Osteoblast (primary cell): ENCODE measurements at regions not wholly inside any gene's neighbourhood (a gene's known extent, or its start where the extent isn't known, plus 50 kb on each side); places are given as distances from the start of the nearest gene placed in this dataset.

ENCODE experiments used
- DNase-seq: peaks from one replicate; pipeline ENCODE4 v3.0.0; 2011; ENCODE audit warnings: low spot score, mixed read lengths; ENCODE audit not compliant: insufficient read length; ENCODE audit errors: missing footprints
- H2AFZ ChIP-seq: 2 replicates; pipeline ENCODE4 v1.6.0; 2011; ENCODE audit warnings: mild to moderate bottlenecking, low read length
- H3K27ac ChIP-seq: 2 replicates; pipeline ENCODE4 v1.5.1; 2011; ENCODE audit warnings: mild to moderate bottlenecking, low read depth, low read length, moderate library complexity
- H3K27me3 ChIP-seq: 2 replicates; pipeline ENCODE4 v1.6.0; 2012; ENCODE audit warnings: mild to moderate bottlenecking, control low read depth, inconsistent platforms, low read length, moderate library complexity; ENCODE audit not compliant: insufficient read depth
- H3K36me3 ChIP-seq: 2 replicates; pipeline ENCODE4 v1.5.1; 2011; ENCODE audit warnings: mild to moderate bottlenecking, low read length, control low read depth, moderate library complexity; ENCODE audit not compliant: insufficient read depth
- H3K4me1 ChIP-seq: 2 replicates; pipeline ENCODE4 v1.5.1; 2011; ENCODE audit warnings: mild to moderate bottlenecking, low read length, control low read depth, moderate library complexity; ENCODE audit not compliant: insufficient read depth
- H3K4me2 ChIP-seq: 2 replicates; pipeline ENCODE4 v1.6.0; 2011; ENCODE audit warnings: mild to moderate bottlenecking, low read length; ENCODE audit not compliant: insufficient read depth
- H3K4me3 ChIP-seq: fragments of 200-600 bp; sonication (generic); 3 replicates; pipeline ENCODE4 v1.5.1; 2012; ENCODE audit warnings: mild to moderate bottlenecking, low read length, inconsistent platforms; ENCODE audit not compliant: insufficient read depth
- H3K79me2 ChIP-seq: 2 replicates; pipeline ENCODE4 v1.6.0; 2012; ENCODE audit warnings: mild to moderate bottlenecking, low read length, control low read depth, inconsistent platforms; ENCODE audit not compliant: insufficient read depth
- H3K9me3 ChIP-seq: 2 replicates; pipeline ENCODE4 v1.5.1; 2011; ENCODE audit warnings: low read depth, low read length, control low read depth
- H4K20me1 ChIP-seq: 2 replicates; pipeline ENCODE4 v1.6.0; 2012; ENCODE audit warnings: mild to moderate bottlenecking, low read length, control low read depth; ENCODE audit not compliant: insufficient read depth
- CTCF ChIP-seq: IDR thresholded peaks from 2 replicates; pipeline ENCODE4 v1.5.1; 2011; ENCODE audit warnings: mild to moderate bottlenecking, low read depth, low read length, moderate library complexity; ENCODE audit errors: extremely low read depth

DNA sequence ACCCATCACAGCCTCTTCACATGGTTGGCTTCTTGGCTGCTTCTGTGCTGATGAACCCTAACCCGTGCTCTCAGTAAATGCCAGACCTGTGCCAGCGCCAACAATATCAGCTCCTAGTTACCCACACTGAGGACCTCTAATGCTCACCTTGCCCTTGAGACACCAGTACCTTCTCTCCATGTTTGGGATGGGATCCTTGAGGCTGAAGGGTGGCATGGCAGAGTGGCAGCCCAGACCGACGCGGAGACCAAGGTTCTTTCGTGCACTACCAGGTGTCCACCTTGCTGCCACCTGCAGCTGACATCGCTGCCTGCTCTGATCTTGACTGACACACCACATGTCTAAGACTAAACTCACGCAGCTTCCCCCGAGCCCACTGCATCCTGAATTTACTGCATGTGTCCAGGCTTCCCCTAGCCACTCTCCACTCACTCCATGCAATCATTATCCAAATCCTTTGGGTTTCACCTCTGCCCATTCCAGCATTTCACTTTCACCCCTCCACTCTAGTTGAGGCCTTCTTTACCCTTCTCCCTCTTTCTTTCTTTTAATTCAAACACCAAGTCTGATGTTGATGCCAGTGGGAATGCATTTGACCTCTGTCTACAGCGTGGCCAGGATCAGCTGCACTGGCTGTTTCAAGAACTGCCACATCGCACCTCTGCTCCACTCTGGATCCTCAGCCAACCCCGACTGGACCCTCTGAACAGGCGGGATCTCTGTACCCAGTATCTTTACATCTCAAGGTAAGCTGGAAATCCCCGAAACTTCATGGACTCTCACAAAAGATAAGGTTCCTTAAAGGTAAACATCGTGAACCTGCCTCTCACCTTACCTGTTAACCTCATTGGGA lies 294.9 kb downstream of the GLRX3 start:
- no peak overlapping the region for H3K27ac ChIP-seq
- H3K4me3 ChIP-seq = no peak overlapping the region
- H2AFZ ChIP-seq = no peak overlapping the region
- H3K9me3 ChIP-seq = peaks cover 6% of the 10 kb centered on the region
- no peak overlapping the region for H3K4me2 ChIP-seq
- DNase-seq = no peak
- no peaks in the 10 kb centered on the region for H4K20me1 ChIP-seq
- H3K79me2 ChIP-seq = no peaks in the 10 kb centered on the region
- no peaks in the 10 kb centered on the region for H3K4me1 ChIP-seq
- H3K27me3 ChIP-seq = no peaks in the 10 kb centered on the region
- TF ChIP-seq CTCF = no peak
- no peaks in the 10 kb centered on the region for H3K36me3 ChIP-seq

- H4K20me1 ChIP-seq = no peaks in the 10 kb centered on the region
- no peak overlapping the region for H3K27ac ChIP-seq
- no peaks in the 10 kb centered on the region for H3K79me2 ChIP-seq
- H2AFZ ChIP-seq = no peak overlapping the region
- no peak overlapping the region for H3K4me2 ChIP-seq
- no peak overlapping the region for H3K4me3 ChIP-seq
- no peak for TF ChIP-seq CTCF
- no peak for DNase-seq
- peaks cover 5% of the 10 kb centered on the region for H3K9me3 ChIP-seq
- H3K27me3 ChIP-seq = no peaks in the 10 kb centered on the region
- H3K4me1 ChIP-seq = no peaks in the 10 kb centered on the region
- no peaks in the 10 kb centered on the region for H3K36me3 ChIP-seq
Observed at GRCh38 chr10:130432271-130432670, 296.1 kb downstream of the GLRX3 start.

GRCh38 chr10:130432850-130433249 lies 296.7 kb downstream of the GLRX3 start:
- Histone ChIP-seq H4K20me1 (no peaks in the 10 kb centered on the region), H3K4me2 (no peak overlapping the region), H3K4me3 (no peak overlapping the region), H3K79me2 (no peaks in the 10 kb centered on the region), H3K4me1 (no peaks in the 10 kb centered on the region), H3K27me3 (no peaks in the 10 kb centered on the region), H3K9me3 (peaks cover 5% of the 10 kb centered on the region), H3K27ac (no peak overlapping the region), H2AFZ (no peak overlapping the region), H3K36me3 (no peaks in the 10 kb centered on the region)
- no peak for DNase-seq
- TF ChIP-seq CTCF = no peak

DNA sequence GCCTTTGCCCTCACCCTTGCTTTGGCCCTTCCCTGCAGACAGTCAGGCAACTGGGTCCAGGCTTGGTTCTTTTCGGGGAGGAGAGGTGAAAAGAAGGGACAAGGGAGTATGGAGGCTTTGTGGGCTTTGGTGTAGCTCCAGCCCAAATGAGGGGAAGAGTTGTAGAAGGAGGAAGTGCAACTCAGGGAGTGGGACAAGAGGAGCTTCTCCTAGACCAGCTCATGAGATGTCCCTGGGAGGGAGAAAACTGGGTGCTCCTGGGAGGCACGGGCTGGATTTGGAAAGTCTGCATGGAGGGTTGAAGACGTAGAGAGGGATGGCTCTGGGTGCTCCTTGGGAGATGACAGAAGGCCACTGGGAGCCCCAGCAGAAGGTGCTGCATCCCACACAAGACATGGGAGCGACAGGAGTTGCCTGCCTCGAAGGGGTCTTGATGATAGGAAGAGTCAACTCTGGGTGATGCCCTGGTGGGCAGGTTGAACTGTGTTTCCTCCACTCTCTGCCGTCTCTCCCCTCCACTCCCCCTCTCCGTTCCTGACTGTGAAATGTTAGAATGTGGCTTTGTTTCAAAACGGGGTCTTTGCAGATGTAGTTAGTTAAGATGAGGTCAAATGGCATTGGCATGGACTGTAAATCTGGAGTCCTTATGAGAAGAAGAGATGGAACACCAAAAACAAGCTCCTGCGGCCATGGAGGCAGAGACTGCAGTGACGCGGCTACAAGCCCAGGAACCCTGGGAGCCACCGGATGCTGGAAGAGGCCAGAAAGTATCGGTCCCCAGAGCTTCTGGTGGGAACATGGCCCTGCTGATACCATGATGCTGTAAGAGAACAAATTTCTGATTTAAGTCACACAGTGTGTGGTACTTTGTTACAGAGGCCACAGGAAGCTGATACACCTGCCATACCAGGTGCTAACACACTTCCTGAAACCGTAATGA lies 298.5 kb downstream of the GLRX3 start:
- DNase-seq = no peak
- Histone ChIP-seq H3K4me3 (no peak overlapping the region), H4K20me1 (no peaks in the 10 kb centered on the region), H3K79me2 (no peaks in the 10 kb centered on the region), H2AFZ (no peak overlapping the region), H3K9me3 (peaks cover 5% of the 10 kb centered on the region), H3K27ac (no peak overlapping the region), H3K36me3 (no peaks in the 10 kb centered on the region), H3K27me3 (no peaks in the 10 kb centered on the region), H3K4me1 (no peaks in the 10 kb centered on the region), H3K4me2 (no peak overlapping the region)
- no peak for TF ChIP-seq CTCF
